ENCODE measurements at regions not wholly inside any gene's neighbourhood (a gene's known extent, or its start where the extent isn't known, plus 50 kb on each side); places are given as distances from the start of the nearest gene placed in this dataset.

GRCh38 chr2:120403676-120404075, 57.7 kb downstream of the INHBB start:
- H3K79me2 ChIP-seq (ENCODE audit: control insufficient read depth in 1 of 2, insufficient read depth in 2 of 2, low read length in 2 of 2), result no peaks in the 10 kb centered on the region
- H4K20me1 ChIP-seq (replicated peaks in 1 of 2; ENCODE audit: control insufficient read depth in 1 of 2, insufficient read depth in 2 of 2, low read length in 2 of 2), result no peaks in the 10 kb centered on the region
- WGBS, 2 experiments (ENCODE audit: extremely low coverage in 1 of 2, insufficient coverage in 1 of 2, insufficient read length in 1 of 2, insufficient replicate concordance in 2 of 2, low coverage in 1 of 2, low lambda C conversion rate in 2 of 2, missing lambda C conversion rate in 1 of 2), result 90% methylated on average over 5 of the region's 5 CpGs; no CpG with 5 or more reads in 1 of the 2 experiments
- no peak overlapping the region for H3K14ac ChIP-seq (ENCODE audit: insufficient read length)
- no peak overlapping the region for H2BK20ac ChIP-seq (ENCODE audit: low read length)
- H3K23me2 ChIP-seq (ENCODE audit: low read depth, low read length), result no peaks in the 10 kb centered on the region
- H2BK15ac ChIP-seq (ENCODE audit: low read length), result 0 out of 2 replicates have a peak overlapping the region, but pooled peaks have one; percentile 92
- no peaks in the 10 kb centered on the region for H3K79me1 ChIP-seq (ENCODE audit: low read depth, low read length)
- H2BK5ac ChIP-seq (ENCODE audit: low read depth, low read length), result no peak overlapping the region
- H4K8ac ChIP-seq (ENCODE audit: extremely low read depth, insufficient read depth, low read length), result no peak overlapping the region
- no peak overlapping the region for H2BK12ac ChIP-seq (ENCODE audit: low read depth, low read length)
- no peaks in the 10 kb centered on the region for H3K9me3 ChIP-seq (ENCODE audit: insufficient read depth in 2 of 2, low read depth in 1 of 2, low read length in 1 of 2)
- no peak overlapping the region for H3K18ac ChIP-seq (ENCODE audit: extremely low read depth, low read length)
- ChIA-PET CTCF (ENCODE audit: partially characterized antibody) (interaction anchor here (0.6 to 2.6 kb wide), 6 partner anchors 9 to 150 kb away, joined by 3 to 7 read pairs (median 5); no protein-coding TSS in a partner anchor), POLR2A (ENCODE audit: partially characterized antibody) (no interaction called here)
- H3K4ac ChIP-seq (replicated peaks; ENCODE audit: insufficient read length, low read depth, low read length), result no peak overlapping the region
- no peak overlapping the region for H3K23ac ChIP-seq (ENCODE audit: insufficient read length)
- H2AFZ ChIP-seq (ENCODE audit: low read length), result no peak overlapping the region
- no peak overlapping the region for H2AK5ac ChIP-seq (ENCODE audit: low read depth, low read length)
- no peak overlapping the region for H3K56ac ChIP-seq (replicated peaks; ENCODE audit: insufficient read length, low read depth, low read length)
- H3K36me3 ChIP-seq (ENCODE audit: control insufficient read depth in 2 of 4, insufficient read depth in 4 of 4, low read length in 3 of 4), result no peaks in the 10 kb centered on the region
- H4K91ac ChIP-seq (replicated peaks; ENCODE audit: insufficient read length, low read length), result no peak overlapping the region
- no peak for FAIRE-seq
- H3K4me3 ChIP-seq (ENCODE audit: extremely low read depth in 1 of 4, insufficient read depth in 2 of 4, low read depth in 3 of 4, low read length in 4 of 4), result no peak overlapping the region
- no peak overlapping the region for H3K4me2 ChIP-seq (ENCODE audit: insufficient read depth in 1 of 2, low read depth in 2 of 2, low read length in 2 of 2)
- H2BK120ac ChIP-seq (replicated peaks; ENCODE audit: low read depth, low read length), result no peak overlapping the region
- no peak overlapping the region for H3K27ac ChIP-seq (ENCODE audit: low read depth, low read length)
- peaks cover 0 to 3% (median 0%) of the 10 kb centered on the region in 4 experiments; a peak in 1 of 7 replicates for H3K27me3 ChIP-seq (replicated peaks in 1 of 4; ENCODE audit: control insufficient read depth in 3 of 4, extremely low read depth in 1 of 4, insufficient read depth in 3 of 4, low read length in 3 of 4)
- H3K9ac ChIP-seq (replicated peaks in 1 of 4; ENCODE audit: extremely low read depth in 1 of 4, low read depth in 3 of 4, low read length in 3 of 4), result no peak overlapping the region
- no peaks in the 10 kb centered on the region; a peak in 2 of 7 replicates for H3K4me1 ChIP-seq (replicated peaks in 1 of 4; ENCODE audit: control insufficient read depth in 3 of 4, insufficient read depth in 4 of 4, low read length in 3 of 4)
- H4K5ac ChIP-seq (ENCODE audit: insufficient read length, low read depth, low read length), result no peak overlapping the region
- DNase-seq (ENCODE audit: low read depth in 1 of 2, low spot score in 2 of 2), result no peak
- no peak for TF ChIP-seq HDAC2 (IDR thresholded peaks at IDR 0.05; ENCODE audit: borderline replicate concordance in 1 of 2, low read depth in 2 of 2, low read length in 2 of 2)
- no peak for TF ChIP-seq CEBPB (IDR thresholded peaks at IDR 0.05; ENCODE audit: low read depth, low read length)
- no peak for TF ChIP-seq JUN (IDR thresholded peaks at IDR 0.05; ENCODE audit: low read depth, low read length)
